ENCODE measurements at regions not wholly inside any gene's neighbourhood (a gene's known extent, or its start where the extent isn't known, plus 50 kb on each side); places are given as distances from the start of the nearest gene placed in this dataset.

DNA sequence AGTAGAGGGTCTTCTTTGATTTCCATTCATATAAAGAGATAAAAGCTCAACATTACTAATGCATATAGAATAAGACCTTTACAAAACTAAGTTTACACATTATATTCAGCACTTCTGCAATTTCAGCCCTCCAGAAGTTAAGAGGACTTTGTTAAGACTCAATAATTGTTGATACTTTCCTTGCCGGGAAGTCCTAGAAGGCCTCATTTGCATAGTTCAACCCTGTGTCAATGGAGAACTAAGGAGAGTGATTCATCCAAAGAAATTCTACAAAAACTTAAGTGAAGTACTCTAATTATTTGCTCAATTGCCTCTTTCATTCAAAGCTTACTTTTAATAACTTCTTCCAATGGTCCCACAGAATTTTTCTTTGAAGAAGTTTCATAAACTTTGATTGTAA is 1060.3 kb upstream of the CELF2 start:
- TF ChIP-seq, protein P1, sequence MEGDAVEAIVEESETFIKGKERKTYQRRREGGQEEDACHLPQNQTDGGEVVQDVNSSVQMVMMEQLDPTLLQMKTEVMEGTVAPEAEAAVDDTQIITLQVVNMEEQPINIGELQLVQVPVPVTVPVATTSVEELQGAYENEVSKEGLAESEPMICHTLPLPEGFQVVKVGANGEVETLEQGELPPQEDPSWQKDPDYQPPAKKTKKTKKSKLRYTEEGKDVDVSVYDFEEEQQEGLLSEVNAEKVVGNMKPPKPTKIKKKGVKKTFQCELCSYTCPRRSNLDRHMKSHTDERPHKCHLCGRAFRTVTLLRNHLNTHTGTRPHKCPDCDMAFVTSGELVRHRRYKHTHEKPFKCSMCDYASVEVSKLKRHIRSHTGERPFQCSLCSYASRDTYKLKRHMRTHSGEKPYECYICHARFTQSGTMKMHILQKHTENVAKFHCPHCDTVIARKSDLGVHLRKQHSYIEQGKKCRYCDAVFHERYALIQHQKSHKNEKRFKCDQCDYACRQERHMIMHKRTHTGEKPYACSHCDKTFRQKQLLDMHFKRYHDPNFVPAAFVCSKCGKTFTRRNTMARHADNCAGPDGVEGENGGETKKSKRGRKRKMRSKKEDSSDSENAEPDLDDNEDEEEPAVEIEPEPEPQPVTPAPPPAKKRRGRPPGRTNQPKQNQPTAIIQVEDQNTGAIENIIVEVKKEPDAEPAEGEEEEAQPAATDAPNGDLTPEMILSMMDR (IDR thresholded peaks at IDR 0.05; ENCODE audit: insufficient read depth, low read length, poor library complexity, severe bottlenecking) = no peak
- no peak for TF ChIP-seq EZH2phosphoT487 (conservative IDR thresholded peaks at IDR 0.05; ENCODE audit: low read length)
